Kidney epithelial cell (primary cell): ENCODE measurements at regions not wholly inside any gene's neighbourhood (a gene's known extent, or its start where the extent isn't known, plus 50 kb on each side); places are given as distances from the start of the nearest gene placed in this dataset.
"Not testable (repeated sequence)": the region's sequence is repeated elsewhere in the genome, so short reads cannot be mapped to it uniquely, and the experiment has no call there.

Experiments
- DNase-seq: peaks from one replicate; pipeline ENCODE4 v3.0.0-alpha.2; 2010; ENCODE audit warnings: low read depth
- H3K27me3 ChIP-seq: 2 replicates; pipeline ENCODE4 v1.6.0; 2011; ENCODE audit warnings: low read length; ENCODE audit not compliant: control insufficient read depth, insufficient read depth
- H3K36me3 ChIP-seq: 2 replicates; pipeline ENCODE4 v1.5.1; 2011; ENCODE audit warnings: low read length; ENCODE audit not compliant: control insufficient read depth, insufficient read depth
- H3K4me3 ChIP-seq: 2 replicates; pipeline ENCODE4 v1.5.1; 2011; ENCODE audit warnings: low read depth, mild to moderate bottlenecking, control low read depth, low read length
- TF ChIP-seq, protein P1 (sequence below): IDR thresholded peaks from 2 replicates; pipeline ENCODE4 v1.5.1; 2011; ENCODE audit warnings: mild to moderate bottlenecking, moderate library complexity, low read length, control low read depth, inconsistent platforms; ENCODE audit not compliant: insufficient read depth, poor library complexity, severe bottlenecking

DNA sequence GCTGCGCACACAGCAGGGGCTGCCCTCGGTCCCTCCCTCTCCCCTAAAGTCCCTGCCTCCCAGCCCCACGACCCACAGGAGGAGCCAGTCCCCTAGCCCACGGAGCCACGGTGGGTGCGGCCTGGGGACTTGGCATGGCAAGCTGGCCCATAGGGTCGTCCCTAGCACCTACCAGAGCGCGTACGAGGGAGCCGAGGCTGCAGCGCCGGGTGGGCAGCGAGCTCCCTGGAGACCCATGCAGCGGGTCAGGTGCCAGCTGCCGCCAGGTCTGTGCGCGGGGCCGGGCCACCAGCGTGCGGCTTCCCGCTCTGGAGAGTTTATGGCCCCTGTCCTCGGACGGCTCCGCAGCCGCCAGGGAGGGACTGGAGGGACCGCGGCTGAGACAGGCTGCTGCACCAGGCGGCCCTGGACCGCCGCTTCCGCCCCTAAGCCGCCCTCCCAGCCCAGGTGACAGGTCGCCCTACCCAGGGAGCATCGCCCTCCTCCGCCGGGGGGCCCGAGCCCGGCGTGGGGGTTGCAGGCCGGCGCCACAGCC lies 273.6 kb downstream of the CCDC74A start:
- DNase-seq, result no peak
- H3K27me3 ChIP-seq, result no peaks in the 10 kb centered on the region
- TF ChIP-seq, protein P1, sequence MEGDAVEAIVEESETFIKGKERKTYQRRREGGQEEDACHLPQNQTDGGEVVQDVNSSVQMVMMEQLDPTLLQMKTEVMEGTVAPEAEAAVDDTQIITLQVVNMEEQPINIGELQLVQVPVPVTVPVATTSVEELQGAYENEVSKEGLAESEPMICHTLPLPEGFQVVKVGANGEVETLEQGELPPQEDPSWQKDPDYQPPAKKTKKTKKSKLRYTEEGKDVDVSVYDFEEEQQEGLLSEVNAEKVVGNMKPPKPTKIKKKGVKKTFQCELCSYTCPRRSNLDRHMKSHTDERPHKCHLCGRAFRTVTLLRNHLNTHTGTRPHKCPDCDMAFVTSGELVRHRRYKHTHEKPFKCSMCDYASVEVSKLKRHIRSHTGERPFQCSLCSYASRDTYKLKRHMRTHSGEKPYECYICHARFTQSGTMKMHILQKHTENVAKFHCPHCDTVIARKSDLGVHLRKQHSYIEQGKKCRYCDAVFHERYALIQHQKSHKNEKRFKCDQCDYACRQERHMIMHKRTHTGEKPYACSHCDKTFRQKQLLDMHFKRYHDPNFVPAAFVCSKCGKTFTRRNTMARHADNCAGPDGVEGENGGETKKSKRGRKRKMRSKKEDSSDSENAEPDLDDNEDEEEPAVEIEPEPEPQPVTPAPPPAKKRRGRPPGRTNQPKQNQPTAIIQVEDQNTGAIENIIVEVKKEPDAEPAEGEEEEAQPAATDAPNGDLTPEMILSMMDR, result no peak
- no peak overlapping the region for H3K4me3 ChIP-seq
- no peaks in the 10 kb centered on the region for H3K36me3 ChIP-seq

DNA sequence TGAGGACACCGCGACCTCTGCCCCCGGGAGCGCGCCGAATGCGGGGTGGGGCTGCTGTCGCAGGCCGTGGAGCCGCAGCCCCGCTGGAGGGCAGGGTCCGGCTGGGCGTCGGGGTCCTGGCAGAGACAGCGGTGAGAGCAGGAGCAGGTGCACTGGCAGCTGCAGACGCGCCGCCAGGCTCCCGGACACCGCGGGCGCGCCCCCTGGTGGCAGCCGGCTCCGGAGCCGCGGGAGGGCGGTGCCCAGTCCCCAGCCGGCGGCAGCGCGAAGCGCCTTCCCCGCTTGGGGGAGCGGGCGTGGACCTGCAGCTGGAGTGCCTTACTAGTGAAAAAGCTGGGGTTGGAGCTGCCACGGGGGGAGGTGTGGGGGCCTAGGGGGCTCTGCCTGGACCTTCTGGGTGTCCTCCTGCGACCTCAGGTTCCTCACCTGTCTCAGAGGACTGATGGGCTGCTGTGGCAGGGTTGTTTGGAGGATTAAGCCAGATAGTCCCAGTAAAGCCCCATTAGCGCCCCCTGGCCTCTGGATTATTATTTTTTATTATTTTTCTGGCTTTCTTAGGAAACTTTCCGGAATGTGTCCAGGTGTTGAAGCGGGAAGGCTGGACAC lies 274.2 kb downstream of the CCDC74A start:
- TF ChIP-seq, protein P1, result peak; percentile 41

DNA sequence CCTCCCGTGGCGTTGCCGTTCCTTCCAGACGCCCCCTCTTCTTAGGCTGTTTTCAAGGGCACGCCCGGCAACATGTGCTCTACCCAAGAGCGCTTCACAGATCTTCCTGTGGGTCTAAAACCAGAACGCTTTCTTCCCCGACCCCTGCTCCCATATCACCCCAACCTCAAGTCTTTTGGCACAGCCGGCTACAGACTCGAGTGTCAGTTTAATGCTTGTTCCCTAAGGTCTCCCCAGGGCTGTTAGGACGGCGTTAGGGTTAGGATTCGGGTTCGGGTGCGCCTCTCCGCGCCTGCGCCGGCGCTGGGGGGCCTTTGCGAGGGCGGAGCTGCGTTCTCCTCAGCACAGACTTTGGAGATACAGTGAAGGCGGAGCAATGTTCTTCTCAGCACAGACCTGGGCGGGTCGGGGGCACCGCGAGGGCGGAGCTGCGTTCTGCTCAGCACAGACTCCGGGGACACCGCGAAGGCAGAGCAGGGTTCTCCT lies 274.7 kb downstream of the CCDC74A start:
- DNase-seq, result not testable (repeated sequence)

More for the DNA sequence above, 274.2 kb downstream of the CCDC74A start:
- H3K36me3 ChIP-seq, H3K27me3 ChIP-seq: not testable (repeated sequence)
- peak overlapping the region; percentile 55 for H3K4me3 ChIP-seq
- peak; percentile 14 for DNase-seq

GRCh38 chr2:131803237-131803636 lies 275.5 kb downstream of the CCDC74A start:
- not testable (repeated sequence) for H3K27me3 ChIP-seq, DNase-seq, H3K4me3 ChIP-seq, H3K36me3 ChIP-seq

More for the DNA sequence above, 274.7 kb downstream of the CCDC74A start:
- H3K36me3 ChIP-seq, H3K27me3 ChIP-seq: not testable (repeated sequence)
- peak overlapping the region; percentile 55 for H3K4me3 ChIP-seq

GRCh38 chr2:131812605-131813004 lies 284.9 kb downstream of the CCDC74A start:
- not testable (repeated sequence) for H3K36me3 ChIP-seq, DNase-seq, H3K4me3 ChIP-seq, H3K27me3 ChIP-seq

DNA sequence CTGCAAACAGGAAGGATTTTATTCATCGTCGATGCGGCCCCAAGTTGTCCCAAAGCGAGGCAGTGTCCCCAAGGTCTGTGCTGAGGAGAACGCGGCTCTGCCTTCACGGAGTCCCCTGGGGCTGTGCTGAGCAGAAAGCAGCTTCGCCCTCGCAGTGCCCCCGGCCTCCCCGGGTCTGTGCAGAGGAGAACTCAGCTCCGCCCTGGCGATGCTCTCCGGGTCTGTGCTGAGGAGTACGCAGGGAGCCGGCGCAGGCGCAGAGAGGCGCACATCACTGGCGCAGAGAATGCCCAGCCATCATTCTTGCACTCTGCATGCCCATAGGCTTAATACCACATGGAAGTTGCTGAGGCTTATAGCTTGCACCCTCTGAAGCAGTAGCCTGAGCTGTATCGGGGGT lies 285.7 kb downstream of the CCDC74A start:
- H3K27me3 ChIP-seq, H3K4me3 ChIP-seq, H3K36me3 ChIP-seq, DNase-seq: not testable (repeated sequence)

- not testable (repeated sequence) for H3K4me3 ChIP-seq, H3K27me3 ChIP-seq, H3K36me3 ChIP-seq, DNase-seq
Observed at GRCh38 chr2:131818267-131818973, 290.7 kb downstream of the CCDC74A start.

GRCh38 chr2:131822237-131822721 lies 294.6 kb downstream of the CCDC74A start:
- H3K27me3 ChIP-seq, DNase-seq, H3K36me3 ChIP-seq, H3K4me3 ChIP-seq: not testable (repeated sequence)

DNA sequence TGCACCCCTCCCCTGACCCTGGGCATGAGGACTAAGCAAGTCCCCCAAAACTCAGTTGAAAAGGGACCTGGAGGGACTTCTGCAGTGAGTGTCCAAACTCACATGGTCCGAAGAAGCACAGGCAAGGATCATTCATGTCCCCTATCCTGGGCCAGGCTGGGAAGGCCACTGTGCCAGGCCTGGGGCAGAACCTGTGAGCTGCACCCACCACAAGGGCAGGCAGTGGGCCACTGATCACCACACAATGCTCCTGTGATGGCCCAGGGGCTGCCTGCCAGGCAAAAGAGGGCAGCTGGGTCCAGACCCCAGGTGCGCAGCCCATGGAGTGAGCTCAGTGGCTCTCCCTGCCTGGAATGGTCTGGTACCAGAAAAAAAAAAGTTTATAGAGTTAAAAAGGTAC lies 295.4 kb downstream of the CCDC74A start:
- not testable (repeated sequence) for H3K36me3 ChIP-seq, H3K4me3 ChIP-seq, DNase-seq, H3K27me3 ChIP-seq

DNA sequence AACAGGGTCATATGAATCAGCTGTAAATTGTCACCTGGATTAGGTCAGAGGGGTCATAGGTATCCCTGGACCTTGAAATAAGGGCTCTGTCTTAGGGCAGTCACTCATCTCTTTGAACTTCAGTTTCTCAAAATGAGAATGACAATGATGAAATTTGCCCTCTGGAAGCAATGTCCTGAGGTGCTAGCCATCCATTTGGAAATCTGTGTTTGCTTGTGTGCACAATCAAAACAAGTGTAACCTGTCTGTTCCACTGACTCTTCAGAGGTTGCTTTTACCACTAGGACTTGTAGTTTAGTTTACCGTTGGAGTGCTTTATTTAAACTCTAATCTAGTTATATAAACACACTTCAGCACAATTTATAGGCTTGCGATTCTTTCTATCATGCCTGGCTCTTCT lies 297.3 kb downstream of the CCDC74A start:
- H3K36me3 ChIP-seq, H3K27me3 ChIP-seq, DNase-seq, H3K4me3 ChIP-seq: not testable (repeated sequence)
